Osteocyte (in vitro differentiated cells): ENCODE measurements at regions not wholly inside any gene's neighbourhood (a gene's known extent, or its start where the extent isn't known, plus 50 kb on each side); places are given as distances from the start of the nearest gene placed in this dataset.

Experiments used
- DNase-seq: peaks from one replicate; pipeline ENCODE4 v3.0.0; 2021; ENCODE audit warnings: mixed read lengths; ENCODE audit not compliant: unreplicated experiment; ENCODE audit errors: extremely low spot score
- H3K27ac Mint-ChIP-seq: one replicate; pipeline ENCODE4 v1.8.0; 2021; ENCODE audit warnings: mild to moderate bottlenecking, mixed read lengths; ENCODE audit not compliant: unreplicated experiment
- H3K27me3 Mint-ChIP-seq: one replicate; pipeline ENCODE4 v1.8.0; 2021; ENCODE audit warnings: mixed read lengths; ENCODE audit not compliant: unreplicated experiment
- H3K36me3 Mint-ChIP-seq: one replicate; pipeline ENCODE4 v1.8.0; 2021; ENCODE audit warnings: mixed read lengths; ENCODE audit not compliant: unreplicated experiment
- H3K4me1 Mint-ChIP-seq: one replicate; pipeline ENCODE4 v1.8.0; 2021; ENCODE audit warnings: mixed read lengths; ENCODE audit not compliant: unreplicated experiment
- H3K4me3 Mint-ChIP-seq: one replicate; pipeline ENCODE4 v1.8.0; 2021; ENCODE audit warnings: mild to moderate bottlenecking, moderate library complexity, mixed read lengths; ENCODE audit not compliant: unreplicated experiment
- H3K9me3 Mint-ChIP-seq: one replicate; pipeline ENCODE4 v1.8.0; 2021; ENCODE audit warnings: mixed read lengths; ENCODE audit not compliant: unreplicated experiment
- TF ChIP-seq, protein P1 (sequence below): fragments of 200-600 bp; sonication (generic); IDR thresholded peaks from 2 replicates; pipeline ENCODE4 v1.5.0; 2021; ENCODE audit warnings: antibody characterized with exemption, mild to moderate bottlenecking, moderate library complexity

GRCh38 chr21:28089599-28090441 lies 902.9 kb downstream of the LTN1 start:
- H3K4me3 Mint-ChIP-seq: no peak overlapping the region
- DNase-seq: no peak
- H3K36me3 Mint-ChIP-seq: no peaks in the 10 kb centered on the region

DNA sequence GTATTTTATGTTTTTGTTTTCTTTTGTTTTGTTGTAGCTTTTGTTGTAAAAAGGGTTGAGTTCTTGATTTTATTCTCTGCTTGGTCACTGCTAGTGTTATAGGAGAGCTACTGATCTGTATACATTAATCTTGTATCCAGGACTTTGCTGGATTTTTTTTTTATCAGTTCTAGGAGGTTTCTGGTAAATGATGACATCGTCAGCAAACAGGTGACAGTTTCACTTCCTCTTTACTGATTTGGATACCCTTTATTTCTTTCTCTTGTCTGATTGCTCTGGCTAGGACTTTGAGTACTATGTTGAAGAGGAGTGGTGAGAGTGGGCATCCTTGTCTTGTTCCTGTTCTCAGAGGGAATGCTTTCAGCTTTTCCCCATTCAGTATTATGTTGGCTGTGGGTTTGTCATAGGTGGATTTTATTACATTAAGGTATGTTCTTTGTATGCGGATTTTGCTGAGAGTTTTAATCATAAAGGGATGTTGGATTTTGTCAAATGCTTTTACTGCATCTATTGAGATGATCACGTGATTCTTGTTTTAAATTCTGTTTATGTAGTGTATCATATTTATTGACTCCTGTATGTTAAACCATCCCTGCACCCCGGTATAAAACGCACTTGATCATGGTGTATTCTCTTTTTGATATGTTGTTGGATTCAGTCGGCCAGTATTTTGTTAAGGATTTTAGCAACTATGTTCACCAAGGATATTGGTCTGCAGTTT lies 905.7 kb downstream of the LTN1 start:
- peaks cover 2% of the 10 kb centered on the region for H3K27me3 Mint-ChIP-seq
- H3K36me3 Mint-ChIP-seq: no peaks in the 10 kb centered on the region
- peaks cover 11% of the 10 kb centered on the region for H3K9me3 Mint-ChIP-seq
- H3K27ac Mint-ChIP-seq: no peak overlapping the region
- no peak for DNase-seq
- no peaks in the 10 kb centered on the region for H3K4me1 Mint-ChIP-seq
- no peak overlapping the region for H3K4me3 Mint-ChIP-seq
- TF ChIP-seq, protein P1, sequence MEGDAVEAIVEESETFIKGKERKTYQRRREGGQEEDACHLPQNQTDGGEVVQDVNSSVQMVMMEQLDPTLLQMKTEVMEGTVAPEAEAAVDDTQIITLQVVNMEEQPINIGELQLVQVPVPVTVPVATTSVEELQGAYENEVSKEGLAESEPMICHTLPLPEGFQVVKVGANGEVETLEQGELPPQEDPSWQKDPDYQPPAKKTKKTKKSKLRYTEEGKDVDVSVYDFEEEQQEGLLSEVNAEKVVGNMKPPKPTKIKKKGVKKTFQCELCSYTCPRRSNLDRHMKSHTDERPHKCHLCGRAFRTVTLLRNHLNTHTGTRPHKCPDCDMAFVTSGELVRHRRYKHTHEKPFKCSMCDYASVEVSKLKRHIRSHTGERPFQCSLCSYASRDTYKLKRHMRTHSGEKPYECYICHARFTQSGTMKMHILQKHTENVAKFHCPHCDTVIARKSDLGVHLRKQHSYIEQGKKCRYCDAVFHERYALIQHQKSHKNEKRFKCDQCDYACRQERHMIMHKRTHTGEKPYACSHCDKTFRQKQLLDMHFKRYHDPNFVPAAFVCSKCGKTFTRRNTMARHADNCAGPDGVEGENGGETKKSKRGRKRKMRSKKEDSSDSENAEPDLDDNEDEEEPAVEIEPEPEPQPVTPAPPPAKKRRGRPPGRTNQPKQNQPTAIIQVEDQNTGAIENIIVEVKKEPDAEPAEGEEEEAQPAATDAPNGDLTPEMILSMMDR: no peak

More at GRCh38 chr21:28089599-28090441, 902.9 kb downstream of the LTN1 start:
- TF ChIP-seq, protein P1: no peak
- Mint-ChIP-seq H3K27me3 (peaks cover 2% of the 10 kb centered on the region), H3K9me3 (peaks cover 11% of the 10 kb centered on the region), H3K27ac (no peak overlapping the region), H3K4me1 (no peaks in the 10 kb centered on the region)

DNA sequence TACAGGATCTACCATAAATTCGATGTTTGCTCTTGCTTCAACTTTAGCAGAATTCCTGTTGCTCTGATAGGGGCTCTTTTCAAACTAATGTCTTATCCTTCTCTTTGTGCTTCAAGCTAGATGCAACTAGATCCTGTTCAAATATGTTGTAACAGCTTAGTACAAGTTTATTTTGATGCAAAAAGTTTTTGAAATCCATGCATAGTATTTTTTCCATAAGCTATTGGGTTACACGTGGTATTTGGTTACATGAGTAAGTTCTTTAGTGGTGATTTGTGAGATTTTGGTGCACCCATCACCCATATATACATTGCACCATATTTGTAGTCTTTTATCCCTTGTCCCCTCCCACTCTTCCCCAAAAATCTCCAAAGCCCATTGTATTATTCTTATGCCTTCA lies 907.7 kb downstream of the LTN1 start:
- Mint-ChIP-seq H3K4me3 (no peak overlapping the region), H3K36me3 (no peaks in the 10 kb centered on the region), H3K4me1 (no peaks in the 10 kb centered on the region), H3K27ac (no peak overlapping the region), H3K27me3 (peaks cover 2% of the 10 kb centered on the region), H3K9me3 (peaks cover 11% of the 10 kb centered on the region)
- no peak for DNase-seq
- TF ChIP-seq, protein P1: no peak

DNA sequence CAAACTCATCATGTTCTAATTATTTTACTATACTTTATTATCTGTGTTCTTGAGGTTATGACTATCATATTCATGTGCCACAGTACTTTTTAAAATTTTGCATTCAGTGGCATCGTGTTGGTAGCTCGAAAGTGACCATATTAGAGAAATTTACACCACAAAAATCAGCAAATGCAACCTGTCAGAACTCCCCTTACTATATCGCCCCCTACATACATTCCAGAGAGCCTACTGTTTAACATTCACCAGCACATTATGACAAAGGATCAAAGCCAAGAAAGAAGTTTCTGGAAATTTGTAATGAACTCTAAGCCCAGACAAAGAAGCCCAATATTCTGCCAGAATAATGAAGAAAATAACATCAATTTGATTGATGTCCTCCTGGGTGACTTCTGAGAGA lies 909.3 kb downstream of the LTN1 start:
- no peak overlapping the region for H3K27ac Mint-ChIP-seq
- peaks cover 11% of the 10 kb centered on the region for H3K9me3 Mint-ChIP-seq
- no peak overlapping the region for H3K4me3 Mint-ChIP-seq
- TF ChIP-seq, protein P1: no peak
- DNase-seq: no peak
- no peaks in the 10 kb centered on the region for H3K4me1 Mint-ChIP-seq
- no peaks in the 10 kb centered on the region for H3K36me3 Mint-ChIP-seq
- peaks cover 2% of the 10 kb centered on the region for H3K27me3 Mint-ChIP-seq

GRCh38 chr21:28078126-28078525 lies 914.6 kb downstream of the LTN1 start:
- Mint-ChIP-seq H3K9me3 (peaks cover 1% of the 10 kb centered on the region), H3K4me3 (no peak overlapping the region), H3K36me3 (peaks cover under 1% of the 10 kb centered on the region), H3K4me1 (no peaks in the 10 kb centered on the region), H3K27ac (no peak overlapping the region), H3K27me3 (no peaks in the 10 kb centered on the region)
- TF ChIP-seq, protein P1: no peak
- DNase-seq: no peak
